ENCODE measurements at regions not wholly inside any gene's neighbourhood (a gene's known extent, or its start where the extent isn't known, plus 50 kb on each side); places are given as distances from the start of the nearest gene placed in this dataset.

DNA sequence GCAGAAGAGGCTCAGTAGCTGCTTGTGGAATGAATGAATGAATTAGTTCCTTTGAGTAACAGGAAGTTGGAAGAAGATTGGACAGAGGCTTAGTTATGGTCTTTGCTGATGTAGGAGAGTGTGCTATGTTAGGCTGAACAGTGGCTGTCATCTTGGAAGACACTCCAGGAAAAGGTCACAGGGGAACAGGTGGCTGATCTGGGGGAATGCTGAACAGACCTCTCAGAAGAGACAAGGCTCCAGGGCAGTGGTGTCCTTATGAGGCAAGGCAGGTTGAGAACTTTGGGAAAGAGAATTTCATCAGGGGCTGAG lies 62.3 kb downstream of the UTRN start:
- DNase-seq = no peak
- Histone ChIP-seq H3K27me3 (no peaks in the 10 kb centered on the region), H3K4me3 (no peak overlapping the region), H3K4me1 (peaks cover 74 to 83% (median 81%) of the 10 kb centered on the region in 4 donors), H3K9me3 (no peaks in the 10 kb centered on the region), H3K27ac (peak overlapping the region; percentile 22 to 73 (median 52)), H3K36me3 (no peaks in the 10 kb centered on the region)
- no peak for TF ChIP-seq EP300 (IDR thresholded peaks at IDR 0.05)
- TF ChIP-seq POLR2AphosphoS5 (IDR thresholded peaks at IDR 0.05) = no peak
- TF ChIP-seq, protein P1, sequence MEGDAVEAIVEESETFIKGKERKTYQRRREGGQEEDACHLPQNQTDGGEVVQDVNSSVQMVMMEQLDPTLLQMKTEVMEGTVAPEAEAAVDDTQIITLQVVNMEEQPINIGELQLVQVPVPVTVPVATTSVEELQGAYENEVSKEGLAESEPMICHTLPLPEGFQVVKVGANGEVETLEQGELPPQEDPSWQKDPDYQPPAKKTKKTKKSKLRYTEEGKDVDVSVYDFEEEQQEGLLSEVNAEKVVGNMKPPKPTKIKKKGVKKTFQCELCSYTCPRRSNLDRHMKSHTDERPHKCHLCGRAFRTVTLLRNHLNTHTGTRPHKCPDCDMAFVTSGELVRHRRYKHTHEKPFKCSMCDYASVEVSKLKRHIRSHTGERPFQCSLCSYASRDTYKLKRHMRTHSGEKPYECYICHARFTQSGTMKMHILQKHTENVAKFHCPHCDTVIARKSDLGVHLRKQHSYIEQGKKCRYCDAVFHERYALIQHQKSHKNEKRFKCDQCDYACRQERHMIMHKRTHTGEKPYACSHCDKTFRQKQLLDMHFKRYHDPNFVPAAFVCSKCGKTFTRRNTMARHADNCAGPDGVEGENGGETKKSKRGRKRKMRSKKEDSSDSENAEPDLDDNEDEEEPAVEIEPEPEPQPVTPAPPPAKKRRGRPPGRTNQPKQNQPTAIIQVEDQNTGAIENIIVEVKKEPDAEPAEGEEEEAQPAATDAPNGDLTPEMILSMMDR (IDR thresholded peaks at IDR 0.05) = no peak
- TF ChIP-seq POLR2A (IDR thresholded peaks at IDR 0.05) = no peak
- ATAC-seq (ENCODE audit: low FRiP score in 2 of 2) = peak in 1 of 2 donors; percentile 3

DNA sequence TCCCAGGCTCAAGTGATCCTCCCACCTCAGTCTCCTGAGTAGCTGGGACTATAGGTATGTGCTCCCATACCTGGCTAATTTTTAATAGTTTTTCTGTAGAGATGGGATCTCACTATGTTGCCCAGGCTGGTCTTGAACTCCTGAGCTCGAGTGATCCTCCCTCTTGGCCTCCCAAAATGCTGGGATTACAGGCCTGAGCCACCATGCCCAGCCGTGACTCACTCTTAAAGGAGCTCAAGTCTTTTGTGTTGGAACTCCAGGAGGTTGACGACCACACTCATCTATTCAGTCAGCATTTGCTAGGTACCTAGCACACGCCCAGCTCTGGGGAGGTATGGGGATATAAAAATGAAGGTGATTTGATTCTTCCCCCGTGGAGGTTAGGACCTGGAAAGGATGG lies 62.8 kb downstream of the UTRN start:
- ATAC-seq (ENCODE audit: low FRiP score in 2 of 2) (no peak), DNase-seq (no peak)
- no peak for TF ChIP-seq POLR2AphosphoS5 (IDR thresholded peaks at IDR 0.05)
- TF ChIP-seq, protein P1 (IDR thresholded peaks at IDR 0.05) = no peak
- no peak for TF ChIP-seq POLR2A (IDR thresholded peaks at IDR 0.05)
- TF ChIP-seq EP300 (IDR thresholded peaks at IDR 0.05) = no peak
- WGBS, 2 donors = 92 to 94% methylated on average over 5 of the region's 5 CpGs
- no peak overlapping the region for H3K4me3 ChIP-seq
- no peaks in the 10 kb centered on the region for H3K36me3 ChIP-seq
- peak overlapping the region; percentile 22 to 73 (median 52) for H3K27ac ChIP-seq
- peaks cover 75 to 83% (median 78%) of the 10 kb centered on the region in 4 donors for H3K4me1 ChIP-seq
- no peaks in the 10 kb centered on the region for H3K27me3 ChIP-seq
- no peaks in the 10 kb centered on the region for H3K9me3 ChIP-seq

DNA sequence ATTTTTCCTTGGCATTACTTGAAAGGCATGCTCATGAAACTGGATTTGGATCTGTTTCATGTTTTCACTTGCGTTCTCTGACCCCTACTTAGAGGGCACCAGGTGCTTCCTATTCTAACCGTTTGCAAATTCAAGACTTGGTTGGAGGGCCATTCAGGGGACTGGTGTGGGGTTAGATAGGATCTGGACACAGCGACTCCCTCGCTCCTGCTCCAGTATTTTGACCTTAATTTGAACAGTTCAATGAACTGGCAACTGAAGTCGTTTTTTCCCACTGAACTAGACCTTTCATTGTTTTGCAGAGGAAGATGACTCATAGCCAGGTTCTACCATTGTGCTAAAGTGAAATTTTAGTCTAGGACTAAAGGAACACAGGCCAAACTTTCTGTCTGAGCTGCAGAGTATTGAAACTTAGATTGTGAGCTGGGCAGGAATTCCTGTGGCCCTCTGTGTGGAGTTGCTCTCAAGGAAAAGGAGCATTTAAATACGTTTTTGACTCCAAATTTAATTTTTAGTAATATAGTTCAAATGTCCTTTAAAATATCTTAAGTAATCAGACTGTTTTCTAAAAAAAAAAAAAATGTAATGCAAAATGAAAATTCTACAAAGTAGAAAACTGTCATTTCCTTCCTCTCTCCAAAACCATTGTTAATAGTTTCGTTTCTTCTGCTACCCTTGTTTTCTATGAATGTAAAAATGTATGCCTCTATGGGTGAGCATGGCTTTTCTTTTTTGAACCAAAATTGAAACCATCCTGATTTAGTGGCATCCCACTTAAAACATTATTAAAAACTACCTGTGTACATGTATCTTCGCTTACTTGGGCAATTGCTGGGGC lies 64.8 kb downstream of the UTRN start:
- no peak for DNase-seq
- no peaks in the 10 kb centered on the region for H3K9me3 ChIP-seq
- 24% methylated on average over 8 of the region's 8 CpGs for whole genome bisulfite sequencing, 2 donors
- H3K27me3 ChIP-seq = no peaks in the 10 kb centered on the region
- peaks cover 61 to 77% (median 70%) of the 10 kb centered on the region in 4 donors for H3K4me1 ChIP-seq
- no peak overlapping the region for H3K4me3 ChIP-seq
- peak overlapping the region; percentile 26 to 75 (median 53) for H3K27ac ChIP-seq
- TF ChIP-seq, protein P1 (IDR thresholded peaks at IDR 0.05) = no peak
- no peak for TF ChIP-seq EP300 (IDR thresholded peaks at IDR 0.05)
- no peak for TF ChIP-seq POLR2AphosphoS5 (IDR thresholded peaks at IDR 0.05)
- TF ChIP-seq POLR2A (IDR thresholded peaks at IDR 0.05) = no peak
- ATAC-seq (ENCODE audit: low FRiP score in 2 of 2) = peak; percentile 39 to 47
- no peaks in the 10 kb centered on the region for H3K36me3 ChIP-seq

- 38 to 50% methylated on average over 2 of the region's 2 CpGs for WGBS, 2 donors
- H3K4me3 ChIP-seq = no peak overlapping the region
These were observed 65.4 kb downstream of the UTRN start for GRCh38 chr6:144350528-144350880.

More at GRCh38 chr6:144350528-144350880, 65.4 kb downstream of the UTRN start:
- peaks cover 55 to 71% (median 64%) of the 10 kb centered on the region in 4 donors for H3K4me1 ChIP-seq
- ATAC-seq (ENCODE audit: low FRiP score in 2 of 2) (no peak), DNase-seq (no peak)
- H3K9me3 ChIP-seq = no peaks in the 10 kb centered on the region
- TF ChIP-seq POLR2AphosphoS5 (IDR thresholded peaks at IDR 0.05) (no peak), POLR2A (IDR thresholded peaks at IDR 0.05) (no peak), EP300 (IDR thresholded peaks at IDR 0.05) (no peak)
- TF ChIP-seq, protein P1 (IDR thresholded peaks at IDR 0.05) = no peak
- no peaks in the 10 kb centered on the region for H3K27me3 ChIP-seq
- H3K27ac ChIP-seq = peak overlapping the region; percentile 26 to 75 (median 53)
- H3K36me3 ChIP-seq = no peaks in the 10 kb centered on the region

Measured in upper lobe of left lung (tissue), 6 donors.